ENCODE measurements at regions not wholly inside any gene's neighbourhood (a gene's known extent, or its start where the extent isn't known, plus 50 kb on each side); places are given as distances from the start of the nearest gene placed in this dataset.

GRCh38 chr1:219066098-219066497 lies 107.6 kb upstream of the LYPLAL1 start:
- no peak overlapping the region for H3K4me3 ChIP-seq
- ChIA-PET CTCF (interaction anchor here (0.9 to 1.4 kb wide), 6 partner anchors 15 to 727 kb away, joined by 3 to 5 read pairs (median 4); no protein-coding TSS in a partner anchor), RAD21 (ENCODE audit: unreplicated experiment) (no interaction called here), SMC1A (ENCODE audit: uncharacterized antibody, unreplicated experiment) (interaction anchor here (1.4 to 2.1 kb wide), 2 partner anchors 12 to 727 kb away, joined by 3 to 11 read pairs; no protein-coding TSS in a partner anchor), POLR2A (no interaction called here)
- intact Hi-C loops (cut with micrococcal nuclease; ENCODE audit: unreplicated experiment) (loop anchor here (1.0 to 10.0 kb wide), 2 partner anchors 45 to 731 kb away; no protein-coding TSS in a partner anchor), in situ Hi-C loops (cut with MboI) (no loop called here)
- H3K9ac ChIP-seq (ENCODE audit: control insufficient read depth, insufficient read depth, low read length) = no peak overlapping the region
- DNase-seq (ENCODE audit: low read depth, low spot score) (no peak), FAIRE-seq (no peak), ATAC-seq (no peak)
- no peak overlapping the region for H3K4me2 ChIP-seq (ENCODE audit: control insufficient read depth, insufficient read depth)
- H2AFZ ChIP-seq (ENCODE audit: control insufficient read depth, low read depth, low read length) = no peak overlapping the region
- H4K20me1 ChIP-seq (ENCODE audit: control insufficient read depth, insufficient read depth) = no peaks in the 10 kb centered on the region
- H3K27ac ChIP-seq (ENCODE audit: control insufficient read depth, insufficient read depth) = no peak overlapping the region
- no peaks in the 10 kb centered on the region for H3K36me3 ChIP-seq (ENCODE audit: control insufficient read depth in 2 of 2, insufficient read depth in 2 of 2, low read length in 1 of 2)
- no peaks in the 10 kb centered on the region; the same call in 2 of the 3 replicates for H3K9me3 ChIP-seq (replicated peaks; ENCODE audit: control insufficient read depth, insufficient read depth, low read length)
- no peaks in the 10 kb centered on the region for H3K4me1 ChIP-seq (ENCODE audit: control insufficient read depth, insufficient read depth, low read length)
- no peaks in the 10 kb centered on the region for H3K79me2 ChIP-seq (ENCODE audit: control insufficient read depth, insufficient read depth, low read length)
- BruUV-seq (replicated peaks) = no TSS peak
- WGBS (ENCODE audit: insufficient coverage, insufficient replicate concordance, low lambda C conversion rate, missing lambda C conversion rate) = 96% methylated on average over 1 of the region's 1 CpG
- H3K27me3 ChIP-seq (replicated peaks in 1 of 2; ENCODE audit: control insufficient read depth in 2 of 2, insufficient read depth in 2 of 2, low read length in 1 of 2) = no peaks in the 10 kb centered on the region
- TF ChIP-seq USF1 (IDR thresholded peaks at IDR 0.05; ENCODE audit: borderline replicate concordance, extremely low read length, insufficient read depth, low read depth, low read length) (no peak), GATAD2B (conservative IDR thresholded peaks at IDR 0.05; ENCODE audit: low read depth) (no peak), EED (IDR thresholded peaks at IDR 0.05; ENCODE audit: low read depth) (no peak), BHLHE40 (IDR thresholded peaks at IDR 0.05; ENCODE audit: borderline replicate concordance in 1 of 2, low read depth in 2 of 2, low read length in 1 of 2) (no peak), CBX3 (IDR thresholded peaks at IDR 0.05; ENCODE audit: borderline replicate concordance, low read depth) (no peak), BCL11A (IDR thresholded peaks at IDR 0.05; ENCODE audit: low read depth, low read length) (no peak), NR2F1 (conservative IDR thresholded peaks at IDR 0.05) (no peak), PKNOX1 (IDR thresholded peaks at IDR 0.05) (no peak), CEBPB (IDR thresholded peaks at IDR 0.05; ENCODE audit: borderline replicate concordance in 1 of 2, low read depth in 2 of 2, low read length in 2 of 2) (no peak), RB1 (IDR thresholded peaks at IDR 0.05; ENCODE audit: borderline replicate concordance) (no peak), IRF4 (IDR thresholded peaks at IDR 0.05; ENCODE audit: low read depth, low read length) (no peak), CHD2 (IDR thresholded peaks at IDR 0.05; ENCODE audit: borderline replicate concordance, low read depth, low read length) (no peak), KAT2A (conservative IDR thresholded peaks at IDR 0.05; ENCODE audit: control insufficient read depth, low read depth, low read length) (no peak), ZNF687 (IDR thresholded peaks at IDR 0.05) (no peak), IRF3 (IDR thresholded peaks at IDR 0.05) (no peak), CHD4 (IDR thresholded peaks at IDR 0.05) (no peak), TBL1XR1 (IDR thresholded peaks at IDR 0.05; ENCODE audit: low read depth, low read length) (no peak), SMARCA5 (IDR thresholded peaks at IDR 0.05) (no peak)

All from GM12878 (cell line).